T-helper 1 cell treated with Interleukin-12 subunit alpha and Interleukin-12 subunit beta and Interleukin-4 antibody, amounts not matched to agents 30 ng/mL and 1 ng/mL, for 36 hours (primary cell): ENCODE measurements at regions not wholly inside any gene's neighbourhood (a gene's known extent, or its start where the extent isn't known, plus 50 kb on each side); places are given as distances from the start of the nearest gene placed in this dataset.
"Not testable (repeated sequence)": the region's sequence is repeated elsewhere in the genome, so short reads cannot be mapped to it uniquely, and the experiment has no call there.

Source experiments
- intact Hi-C: fragments of 100-400 bp; cut with micrococcal nuclease; formaldehyde crosslinking; loops from one replicate; pipeline ENCODE4 v1.15.1; 2024

DNA sequence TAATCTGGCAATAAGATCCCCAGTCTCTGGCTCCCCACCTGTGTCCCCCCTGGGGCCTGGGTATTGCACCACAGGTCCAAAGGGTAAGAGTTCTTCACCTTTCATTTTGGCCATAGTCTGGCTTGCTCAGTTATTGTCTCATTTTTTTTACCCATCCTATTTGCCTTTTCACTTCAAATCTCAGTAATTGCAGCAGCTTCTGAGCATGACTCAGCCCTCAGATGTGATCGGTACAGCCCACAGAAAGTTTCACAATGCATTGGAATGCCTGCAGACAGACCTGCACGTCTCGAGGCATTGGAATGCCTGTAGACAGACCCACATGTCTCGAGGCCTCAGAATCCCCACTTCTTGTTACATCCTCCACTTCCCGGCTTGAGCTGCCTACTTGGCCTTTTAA, 173.6 kb downstream of the NUFIP1 start:
- intact Hi-C loops, result loop anchor here (1.0 kb wide), 1 partner anchor 47 kb away; no protein-coding TSS in a partner anchor

DNA sequence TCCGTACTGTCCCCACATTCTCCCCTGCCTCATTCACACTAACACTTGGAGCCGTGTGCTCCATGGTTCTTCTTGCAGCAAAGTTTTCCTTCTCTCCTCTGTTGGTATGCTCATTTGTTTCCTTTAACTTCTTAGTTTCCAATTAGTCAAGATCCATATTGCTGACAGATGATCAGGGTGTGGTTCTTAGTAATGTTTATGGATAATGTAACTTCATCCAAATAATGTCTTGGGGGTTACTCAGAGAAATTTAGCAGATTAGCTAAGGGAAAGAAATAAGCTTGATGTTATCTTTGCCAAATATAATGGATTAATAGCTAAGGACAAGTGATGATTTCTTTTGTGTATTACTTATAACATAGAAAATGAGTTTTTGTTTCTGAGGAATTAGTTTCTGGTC, 174.4 kb downstream of the NUFIP1 start:
- intact Hi-C loops, result loop anchor here (1.0 kb wide), 1 partner anchor 47 kb away; no protein-coding TSS in a partner anchor

DNA sequence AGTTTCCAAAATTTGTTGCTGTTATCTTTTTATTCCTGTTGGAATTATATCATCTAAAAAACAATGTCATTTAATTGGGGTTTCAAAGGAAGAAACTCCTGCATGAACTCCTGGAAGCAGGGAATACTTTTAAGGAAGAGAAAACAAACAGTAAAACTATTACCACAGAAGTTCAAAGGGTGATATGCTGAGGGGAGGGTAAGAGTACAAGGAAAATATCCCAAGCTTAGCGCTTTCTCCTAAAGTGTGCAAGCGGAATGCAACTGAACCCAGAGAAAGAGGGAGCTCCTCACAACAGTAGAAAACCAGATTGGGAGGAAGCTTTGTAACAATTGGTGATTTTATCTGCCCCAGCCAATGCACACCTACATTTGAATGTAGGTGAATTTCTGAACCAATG, 175.1 kb downstream of the NUFIP1 start:
- intact Hi-C loops, result no loop called here

DNA sequence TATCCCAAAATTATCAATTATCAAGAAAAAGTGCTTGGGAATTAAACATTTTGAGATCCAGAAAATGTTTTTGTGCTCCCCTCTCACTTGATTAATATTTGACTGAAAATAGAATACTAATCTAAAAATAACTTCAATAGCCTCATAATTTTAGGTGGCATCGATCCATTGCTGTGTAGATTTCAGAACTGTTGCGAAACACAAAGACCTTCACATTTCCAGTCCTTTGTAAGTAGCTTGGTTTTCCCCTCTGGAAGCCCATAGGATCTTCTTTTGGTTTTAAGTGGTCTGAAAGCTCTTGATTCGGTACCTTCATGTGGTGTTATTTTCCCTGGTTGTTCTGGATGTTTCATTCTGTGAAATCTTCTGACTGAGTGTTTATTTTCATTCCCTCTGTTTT, 176.5 kb downstream of the NUFIP1 start:
- intact Hi-C loops, result no loop called here

DNA sequence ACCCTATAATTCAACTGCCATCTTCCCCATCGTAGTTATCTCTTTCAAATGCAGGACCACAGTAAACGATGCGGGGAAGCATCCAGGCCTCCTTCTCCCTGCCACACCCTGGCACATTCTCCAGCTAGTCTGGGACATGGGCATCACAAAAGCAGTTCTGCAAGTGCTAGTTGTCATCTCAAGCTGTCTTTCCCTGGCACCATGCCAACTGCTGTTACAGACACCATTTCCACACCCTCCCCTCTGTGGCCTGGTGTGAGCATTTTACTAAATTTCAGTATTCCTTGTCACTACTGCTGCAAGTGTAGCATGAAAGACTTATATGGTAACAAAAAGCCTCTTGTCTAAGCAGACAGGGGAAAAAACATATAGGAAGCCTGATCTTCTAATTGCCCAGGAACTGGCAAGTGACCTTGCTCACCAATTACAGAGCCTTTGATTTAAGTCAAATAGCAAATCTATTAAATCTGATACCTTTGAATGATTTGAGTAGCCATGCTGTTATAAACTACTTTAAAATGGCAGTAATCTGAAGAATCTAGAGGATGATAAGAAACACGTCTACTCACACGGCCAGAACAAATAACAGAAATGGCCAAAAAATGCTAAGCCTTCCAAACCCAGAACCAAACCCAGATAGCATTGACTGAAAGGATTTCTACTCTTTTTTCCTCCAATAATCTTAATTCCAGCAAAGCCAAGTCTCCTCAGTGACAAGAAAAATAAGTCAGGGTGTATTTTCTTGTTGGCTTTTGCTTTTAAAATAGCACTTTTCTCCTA, 179.0 kb downstream of the NUFIP1 start:
- intact Hi-C loops, result no loop called here

DNA sequence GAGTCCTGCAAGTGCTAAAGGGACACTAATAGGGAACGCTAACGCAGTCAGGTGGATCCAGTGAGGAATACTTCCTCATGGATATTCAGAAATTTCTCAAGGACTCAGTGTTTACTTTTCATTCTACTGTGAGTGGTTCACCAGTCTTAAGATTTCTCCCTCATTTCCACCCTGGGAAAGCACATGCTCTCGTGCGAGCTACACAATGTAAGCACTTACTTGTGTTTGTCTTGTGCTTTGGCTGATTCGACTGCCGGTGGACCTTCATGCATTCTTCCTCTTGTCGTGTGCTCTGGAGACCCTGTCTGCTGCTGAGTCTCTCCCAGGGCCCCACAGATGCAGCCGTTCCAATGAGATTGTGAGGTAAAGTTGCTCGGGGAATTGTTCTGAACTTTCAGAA, 180.1 kb downstream of the NUFIP1 start:
- intact Hi-C loops, result no loop called here

DNA sequence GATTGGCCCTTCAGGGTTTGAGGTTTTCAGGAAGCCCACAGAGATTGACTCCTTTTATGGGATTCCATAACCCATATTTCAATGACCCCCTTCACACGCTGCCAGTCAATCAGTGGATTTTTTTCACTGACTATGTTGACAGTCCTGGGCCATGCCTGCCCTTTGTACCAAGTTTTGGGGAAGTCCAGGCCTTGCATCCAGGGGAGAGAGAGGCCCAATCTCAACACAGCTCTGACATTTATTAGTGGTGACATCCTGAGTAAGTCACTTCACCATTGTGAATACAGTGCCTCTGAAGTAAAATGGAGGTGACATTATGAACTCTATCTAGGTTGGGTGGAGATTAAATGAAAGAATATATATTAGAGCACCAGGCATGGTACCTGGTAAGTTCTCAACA, 181.1 kb downstream of the NUFIP1 start:
- intact Hi-C loops, result no loop called here

DNA sequence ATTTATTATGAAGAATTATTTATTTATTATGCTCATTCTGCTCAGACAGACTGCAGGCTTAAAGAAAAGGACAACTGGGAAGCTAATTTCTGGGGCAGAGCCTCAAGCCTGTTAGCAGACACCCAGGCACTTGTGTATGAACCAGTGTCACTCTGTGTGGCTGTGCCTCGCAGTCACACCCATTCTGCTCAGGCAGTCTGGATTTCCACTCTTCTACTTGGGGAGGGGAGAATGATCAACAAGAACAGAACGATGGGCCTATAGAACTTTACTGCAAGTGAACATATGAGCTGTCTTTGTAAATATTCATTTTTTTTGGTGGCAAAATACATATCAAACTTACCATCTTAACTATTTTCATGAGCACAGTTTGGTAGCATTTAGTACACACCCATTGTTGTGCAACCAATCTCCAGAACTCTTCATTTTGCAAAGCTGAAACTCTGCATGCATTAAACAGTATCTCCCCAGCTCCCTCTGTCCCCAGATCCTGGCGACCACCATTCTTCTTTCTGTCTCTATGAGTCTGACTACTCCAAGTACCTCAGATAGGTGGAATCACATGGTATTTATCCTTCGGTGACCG, 181.7 kb downstream of the NUFIP1 start:
- intact Hi-C loops, result no loop called here

DNA sequence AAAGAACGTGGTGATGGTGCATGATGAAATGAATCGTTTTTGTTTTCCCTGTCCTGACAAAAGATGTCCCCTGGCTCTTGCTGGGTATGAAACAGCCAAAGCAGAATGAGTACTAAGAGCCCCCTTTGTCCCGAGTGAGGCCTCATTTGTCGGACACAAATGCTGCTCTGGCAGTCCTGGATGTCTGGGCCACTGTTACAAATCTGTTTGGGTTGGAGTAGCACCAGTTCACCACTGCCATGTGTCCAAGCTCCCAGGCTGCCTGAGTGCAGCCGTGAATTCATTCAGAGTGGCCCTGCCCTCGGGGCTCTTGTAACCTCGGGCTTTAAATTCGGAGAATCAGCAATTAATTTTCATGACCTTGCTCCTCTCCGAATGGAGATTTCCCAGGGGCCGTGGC, 182.4 kb downstream of the NUFIP1 start:
- intact Hi-C loops, result no loop called here

DNA sequence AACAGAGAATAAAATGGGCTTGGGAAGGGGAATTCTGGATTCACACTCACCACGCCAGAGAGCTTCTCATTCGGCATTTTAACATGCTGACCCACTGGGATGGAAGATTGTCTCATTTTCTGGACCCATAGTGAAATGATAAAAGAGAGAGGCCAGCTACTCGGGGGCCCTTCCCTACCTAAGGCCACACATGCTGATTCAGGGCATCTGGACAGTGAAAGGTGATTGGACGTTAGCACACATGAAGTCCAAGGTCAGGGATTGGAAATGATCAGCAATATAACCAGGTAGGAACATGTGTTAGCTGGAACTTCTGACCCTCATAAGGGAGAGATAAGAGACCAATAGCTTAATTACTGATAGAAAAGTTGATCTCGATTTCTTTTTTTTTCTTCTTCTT, 183.7 kb downstream of the NUFIP1 start:
- intact Hi-C loops, result no loop called here

DNA sequence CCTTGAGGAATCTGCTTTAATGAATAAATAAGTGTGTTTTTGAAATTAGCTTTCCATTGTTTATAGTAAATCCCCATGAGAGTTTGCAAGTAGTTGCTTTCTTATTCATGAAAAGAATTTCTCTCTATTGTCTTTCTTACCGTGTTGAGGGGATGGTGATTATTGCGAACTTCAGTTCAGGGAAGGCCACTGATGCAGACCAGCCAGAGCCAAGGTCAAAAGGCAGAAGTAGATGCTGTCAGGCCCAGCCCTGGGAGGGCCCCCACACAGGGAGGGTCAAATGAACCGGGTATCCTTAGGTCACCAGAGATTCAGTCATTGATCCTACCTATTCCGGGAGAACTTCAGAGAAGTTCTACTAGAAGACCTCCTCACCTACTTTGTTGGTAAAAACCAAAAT, 185.9 kb downstream of the NUFIP1 start:
- intact Hi-C loops, result no loop called here

DNA sequence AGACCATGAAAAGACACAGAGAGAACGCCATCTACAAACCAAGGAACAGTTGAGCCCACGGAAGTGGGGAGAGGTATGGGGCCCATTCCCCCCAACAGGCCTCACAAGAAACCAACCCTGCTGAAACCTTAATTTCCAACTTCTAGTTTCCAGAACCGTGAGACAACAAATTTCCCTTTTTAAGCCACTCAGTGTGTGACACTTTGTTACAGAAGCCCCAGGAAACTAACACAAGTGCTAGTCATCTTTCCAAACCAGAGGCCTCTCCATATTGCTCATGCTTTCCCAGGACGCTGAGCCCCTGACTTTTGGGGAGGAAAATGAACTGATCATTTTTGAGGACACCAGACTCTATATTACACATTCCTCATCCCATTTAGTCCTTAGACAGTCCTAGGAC, 186.8 kb downstream of the NUFIP1 start:
- intact Hi-C loops, result no loop called here

DNA sequence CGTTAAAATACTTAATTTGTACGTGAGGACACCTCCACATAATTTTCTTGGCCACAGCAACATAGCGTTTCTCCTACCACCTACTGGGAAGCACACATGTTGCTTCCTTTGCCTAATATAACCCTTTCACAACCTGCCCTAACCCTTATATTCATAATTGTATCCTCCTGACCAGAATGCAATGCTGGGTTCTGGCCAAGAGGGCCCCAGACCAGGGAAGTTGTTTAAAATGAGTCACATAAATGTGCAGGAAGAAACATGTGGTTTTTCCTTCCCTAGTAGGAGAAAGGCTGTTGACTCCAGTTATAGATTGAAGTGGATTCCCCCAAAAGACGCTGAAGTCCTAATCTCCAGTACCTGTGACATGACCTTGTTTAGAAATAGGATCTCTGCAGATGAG, 187.3 kb downstream of the NUFIP1 start:
- intact Hi-C loops, result no loop called here

DNA sequence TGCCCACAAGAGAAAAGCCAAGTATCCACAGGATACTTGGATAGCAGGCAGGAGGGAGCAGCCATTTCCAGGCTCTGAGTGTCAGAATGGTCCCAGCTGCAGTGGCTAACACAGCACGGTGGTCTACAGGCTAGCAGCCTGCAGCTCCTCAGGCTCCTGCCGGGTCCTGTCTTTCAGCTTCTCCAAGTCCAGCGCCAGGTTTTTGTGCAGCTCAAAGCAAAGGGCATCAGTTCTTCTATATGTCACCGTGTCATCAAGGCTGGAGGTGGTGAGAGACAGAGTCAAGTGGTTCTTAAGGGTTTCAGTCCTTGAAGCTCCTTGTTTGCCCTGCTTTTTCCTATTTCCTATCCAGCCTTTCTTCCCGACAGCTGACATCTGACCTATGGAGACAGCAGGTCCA, 188.6 kb downstream of the NUFIP1 start:
- intact Hi-C loops, result no loop called here

DNA sequence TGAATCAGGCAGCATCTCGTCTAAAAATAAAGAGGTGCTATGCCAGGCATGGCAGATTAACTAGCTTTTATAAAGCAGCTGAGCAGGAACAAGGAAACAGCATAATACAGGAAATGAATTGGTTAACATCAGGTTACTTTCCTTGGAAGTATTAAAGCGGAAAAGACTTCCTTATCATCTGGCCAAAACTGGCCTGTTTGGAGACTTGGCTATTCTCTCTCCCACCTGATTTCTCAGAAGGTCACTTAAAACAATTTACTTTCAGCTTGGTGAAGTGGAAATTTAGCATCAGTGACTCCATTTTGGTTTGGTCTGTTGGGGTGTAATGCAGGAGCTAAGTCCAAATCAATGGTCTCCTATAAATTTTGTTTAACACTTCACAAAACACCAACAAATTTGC, 191.6 kb downstream of the NUFIP1 start:
- intact Hi-C loops, result no loop called here

DNA sequence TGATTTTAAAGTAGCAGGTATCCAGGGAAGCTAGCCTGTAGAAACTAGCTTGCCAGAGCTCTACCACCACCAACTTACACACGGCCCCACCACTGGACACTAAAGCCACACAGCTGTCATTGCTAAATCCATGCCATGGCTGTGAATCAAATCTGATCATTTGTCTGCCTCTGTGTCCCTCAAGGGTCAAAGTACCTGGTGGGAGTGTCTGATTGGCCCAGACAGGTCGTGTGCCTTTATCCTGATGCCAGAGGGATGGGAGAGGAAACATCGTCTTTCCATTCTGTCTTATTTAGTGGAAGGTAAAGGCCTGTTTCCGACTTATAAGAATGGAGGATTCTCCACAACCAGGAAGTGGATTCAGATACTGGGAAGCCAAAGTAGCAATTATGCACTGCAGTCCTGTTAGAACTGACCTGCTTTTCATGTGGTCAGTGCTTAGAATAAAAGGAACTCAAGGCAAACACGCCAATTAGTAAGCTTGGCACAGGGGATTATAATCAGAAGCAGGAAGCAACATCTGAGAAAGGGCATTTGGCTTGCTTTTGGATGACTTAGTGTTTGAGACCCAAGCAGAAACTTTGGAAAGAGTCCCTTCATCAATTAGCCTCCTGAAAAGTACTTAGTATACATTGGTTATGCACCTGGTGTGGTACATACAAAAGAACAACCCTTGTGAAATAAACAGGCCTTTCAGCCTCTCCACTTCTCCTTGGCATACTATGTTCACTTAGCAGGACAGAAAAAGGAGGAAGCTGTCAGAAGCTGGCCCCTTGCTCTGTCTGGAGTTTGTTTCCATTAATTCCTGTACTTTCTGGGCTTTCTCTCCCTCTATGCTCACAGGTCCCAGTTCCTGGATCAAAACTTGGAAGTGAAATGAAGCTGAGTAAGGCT, 192.4 kb downstream of the NUFIP1 start:
- intact Hi-C loops, result no loop called here

DNA sequence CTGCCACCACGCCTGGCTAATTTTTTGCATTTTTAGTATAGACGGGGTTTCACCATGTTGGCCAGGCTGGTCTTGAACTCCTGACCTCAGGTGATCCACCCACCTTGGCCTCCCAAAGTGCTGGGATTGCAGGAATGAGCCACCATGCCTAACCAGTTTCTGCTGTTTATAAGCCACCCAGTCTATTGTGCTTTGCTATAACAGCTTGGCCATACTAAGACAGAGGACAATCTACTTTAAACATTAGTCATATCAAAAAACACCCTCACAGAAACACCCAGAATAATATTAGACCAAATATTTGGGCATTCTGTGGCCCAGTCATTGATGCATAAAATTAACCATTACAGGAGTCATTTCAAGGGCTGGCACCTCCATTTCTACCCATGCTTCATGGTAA, 193.2 kb downstream of the NUFIP1 start:
- intact Hi-C loops, result not testable (repeated sequence)

DNA sequence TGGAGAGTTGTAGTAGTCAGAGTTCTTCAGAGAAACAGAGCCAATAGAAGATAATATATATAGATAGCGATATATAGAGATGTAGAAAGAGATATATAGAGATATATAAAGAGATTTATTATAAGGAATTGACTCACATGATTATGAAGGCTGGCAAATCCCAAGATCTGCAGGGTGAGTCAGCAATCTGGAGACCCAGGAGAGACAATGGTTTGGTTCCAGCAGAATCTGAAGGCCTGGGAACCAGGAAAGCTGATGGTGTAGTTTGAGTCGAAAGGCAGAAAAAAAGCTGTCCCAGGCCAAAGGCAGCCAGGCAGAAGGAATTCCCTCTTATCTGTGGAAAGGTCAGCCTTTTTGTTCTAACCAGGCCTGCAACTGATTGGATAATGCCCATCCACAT, 194.1 kb downstream of the NUFIP1 start:
- intact Hi-C loops, result no loop called here

DNA sequence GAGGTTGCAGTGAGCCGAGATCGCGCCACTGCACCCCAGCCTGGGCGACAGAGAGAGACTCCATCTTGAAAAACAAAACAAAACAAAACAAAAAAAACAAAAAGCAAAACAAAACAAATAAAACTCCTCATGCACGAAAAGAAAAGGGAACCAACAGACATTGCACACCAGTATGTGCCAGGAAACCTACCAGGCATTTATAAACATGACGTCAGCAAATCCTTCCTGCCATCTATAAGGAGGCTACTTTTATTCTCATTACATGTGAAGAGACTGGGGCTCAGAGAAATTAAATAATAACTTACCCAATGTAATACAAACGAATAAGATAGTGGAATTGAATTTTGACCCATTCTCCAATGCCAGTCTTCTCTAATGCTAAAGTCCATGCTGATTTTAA, 197.2 kb downstream of the NUFIP1 start:
- intact Hi-C loops, result no loop called here

DNA sequence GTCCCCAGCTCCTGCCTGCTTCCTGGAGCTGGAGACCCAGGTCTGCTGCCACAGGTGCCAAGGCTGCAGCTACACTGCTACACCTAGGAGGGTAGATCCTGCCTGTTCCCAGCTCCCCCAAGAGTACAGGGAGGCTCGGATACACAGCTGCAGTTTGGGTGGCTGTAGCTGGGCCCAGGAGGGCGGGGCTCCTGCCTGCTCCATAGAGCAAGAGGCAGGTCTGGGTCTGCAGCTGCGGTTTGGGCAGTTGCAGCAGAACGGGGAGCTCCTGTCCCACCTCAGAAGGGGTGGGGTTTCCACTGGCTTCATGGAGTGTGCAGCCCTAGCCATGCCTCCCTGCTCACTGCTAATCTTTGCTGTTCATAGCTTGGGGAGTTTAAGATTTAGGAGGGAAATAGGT, 199.0 kb downstream of the NUFIP1 start:
- intact Hi-C loops, result no loop called here

DNA sequence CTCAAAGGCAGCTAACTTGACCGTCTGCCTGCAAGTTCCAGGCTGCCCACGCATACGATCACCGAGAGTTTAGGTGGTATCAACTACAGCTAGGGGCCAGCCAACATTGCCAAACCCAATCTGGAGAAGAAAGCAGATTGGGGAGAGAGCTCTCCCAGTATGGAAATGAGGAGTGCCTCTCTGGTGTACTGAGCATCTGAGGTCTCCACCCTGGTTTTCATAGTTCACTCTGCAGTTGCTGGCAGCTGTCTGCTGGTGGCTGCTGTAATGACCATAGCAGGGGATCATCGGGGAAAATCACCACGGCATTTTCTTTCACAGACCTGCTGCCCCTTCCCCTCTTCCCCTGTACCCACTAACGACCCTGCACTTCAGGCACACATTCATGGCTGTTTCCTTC, 201.7 kb downstream of the NUFIP1 start:
- intact Hi-C loops, result no loop called here

DNA sequence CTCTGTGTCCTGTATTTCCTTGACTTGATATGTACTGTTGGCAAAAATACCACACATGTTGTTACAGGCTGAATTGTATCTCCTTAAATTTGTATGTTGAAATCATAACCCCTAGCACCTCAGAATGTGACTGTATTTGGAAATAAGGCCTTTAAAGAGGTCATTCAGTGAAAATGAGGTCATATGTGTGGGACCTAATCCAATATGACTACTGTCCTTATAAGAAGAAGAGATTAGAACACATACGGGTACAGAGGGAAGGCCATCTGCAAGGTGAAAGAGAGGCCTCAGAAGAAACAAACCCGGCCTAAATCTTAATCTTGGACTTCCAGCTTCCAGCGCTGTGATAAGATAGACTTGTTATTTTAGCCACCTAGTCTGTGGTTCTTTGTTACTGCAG, 202.5 kb downstream of the NUFIP1 start:
- intact Hi-C loops, result no loop called here
